HG03460 (cell line): ENCODE measurements at regions not wholly inside any gene's neighbourhood (a gene's known extent, or its start where the extent isn't known, plus 50 kb on each side); places are given as distances from the start of the nearest gene placed in this dataset.
"Not testable (repeated sequence)": the region's sequence is repeated elsewhere in the genome, so short reads cannot be mapped to it uniquely, and the experiment has no call there.

Experiments used
- ATAC-seq: cut with Tn5 transposase; IDR thresholded peaks from one replicate; pipeline ENCODE4 v1.9.1; 2021; ENCODE audit not compliant: unreplicated experiment

DNA sequence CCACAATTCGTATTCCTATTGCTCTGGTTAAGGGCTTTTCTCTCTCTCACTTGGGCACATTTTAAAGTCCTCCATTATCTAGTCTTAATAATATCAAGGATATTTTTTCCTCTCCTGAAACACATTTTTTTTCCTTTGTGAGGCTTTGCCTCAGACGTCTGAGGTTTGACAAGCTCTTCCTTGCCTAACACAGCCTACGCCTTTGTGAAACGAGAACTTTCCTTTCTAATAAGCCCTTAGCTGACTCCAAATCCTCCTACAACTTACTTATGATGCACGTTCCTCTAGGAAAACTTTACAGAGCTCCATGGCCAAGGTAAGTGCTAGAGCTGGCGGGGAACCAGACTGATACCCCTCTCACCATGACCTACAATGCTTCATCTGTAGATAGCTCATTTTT lies 841.5 kb downstream of the SOCS6 start:
- ATAC-seq: no peak

DNA sequence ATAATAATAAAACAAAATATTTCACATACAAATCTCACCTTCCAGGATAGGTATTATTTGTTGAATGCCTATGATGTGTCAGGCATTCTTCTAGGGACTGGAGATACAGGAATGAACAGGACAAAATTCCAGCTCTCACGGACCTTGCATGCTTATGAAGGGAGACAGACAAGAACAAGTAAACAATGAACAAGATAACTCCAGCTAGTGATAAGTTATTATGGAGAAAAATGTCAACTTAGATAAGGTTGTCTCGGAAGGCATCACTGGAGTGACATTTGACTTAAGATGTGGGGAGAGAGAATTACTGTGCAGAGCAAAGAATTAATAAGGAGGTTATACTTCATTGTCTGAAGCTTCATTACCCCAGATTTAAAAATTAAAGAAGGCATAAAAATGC lies 836.7 kb downstream of the SOCS6 start:
- ATAC-seq: no peak

DNA sequence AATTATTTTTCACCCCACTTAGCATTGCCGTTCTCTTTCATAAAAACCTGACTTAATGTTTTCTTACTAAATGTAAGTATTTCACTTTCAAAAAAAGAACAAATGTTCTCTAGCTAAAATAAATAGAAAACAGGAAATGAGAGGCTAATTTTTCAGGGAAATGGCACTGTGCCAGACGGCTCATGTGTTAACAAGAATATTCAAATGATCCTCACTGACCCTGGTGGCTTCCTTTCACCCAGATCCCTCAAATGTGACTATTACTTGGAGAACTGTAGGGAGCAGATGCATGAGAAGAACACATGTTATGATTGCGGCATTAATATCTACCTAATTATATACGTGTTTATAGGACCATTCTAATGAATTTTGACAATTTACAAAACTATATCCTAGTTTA lies 827.7 kb downstream of the SOCS6 start:
- ATAC-seq: no peak

DNA sequence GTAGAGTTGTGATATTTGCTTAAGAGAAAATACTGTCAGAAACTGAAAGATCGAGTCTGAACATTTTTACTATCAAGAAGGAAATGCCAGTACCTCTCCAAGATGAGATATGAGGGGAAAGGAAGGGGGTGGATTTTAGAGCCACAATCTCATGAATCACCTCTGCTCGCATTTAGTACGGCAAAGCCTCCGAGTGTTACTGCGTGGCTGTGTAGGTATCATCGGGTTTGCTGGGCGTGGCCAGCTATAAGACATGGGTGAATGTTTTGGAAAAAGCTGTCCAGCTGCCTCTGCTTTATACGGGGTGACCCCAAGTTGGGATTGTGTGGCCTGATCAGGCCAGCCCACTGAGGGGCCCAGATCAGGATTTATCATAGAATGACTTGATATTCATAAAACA lies 826.4 kb downstream of the SOCS6 start:
- ATAC-seq: no peak

DNA sequence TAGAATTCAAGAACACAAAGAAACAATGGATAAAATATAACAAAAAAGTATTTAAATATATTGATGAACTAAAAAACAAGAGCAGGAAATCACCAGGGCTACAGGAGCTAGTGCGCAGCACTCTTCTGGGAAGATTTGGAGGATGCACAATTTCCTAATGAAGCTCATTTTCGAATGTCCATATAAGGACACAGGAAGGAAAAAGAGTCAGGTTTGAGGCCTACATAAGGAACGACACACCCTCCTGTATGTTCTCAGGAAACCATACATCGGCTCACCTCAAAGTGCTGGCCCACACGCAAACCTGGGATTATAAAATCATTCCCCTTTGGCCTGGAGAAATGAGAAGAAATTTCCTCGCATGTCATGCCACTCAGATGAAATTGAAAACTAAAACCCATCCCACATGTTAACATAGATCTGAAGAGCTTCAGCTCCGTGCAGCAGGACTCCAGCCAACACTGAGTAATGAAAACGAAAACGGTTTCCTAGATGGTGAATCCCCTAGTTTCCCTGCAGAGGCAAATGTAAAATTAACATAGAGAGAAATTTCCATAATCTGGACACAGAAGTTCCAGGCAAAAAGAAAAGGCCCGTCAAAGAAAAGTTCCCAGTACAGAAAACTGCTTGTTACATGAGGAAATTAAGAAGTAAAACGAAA lies 825.8 kb downstream of the SOCS6 start:
- no peak for ATAC-seq

DNA sequence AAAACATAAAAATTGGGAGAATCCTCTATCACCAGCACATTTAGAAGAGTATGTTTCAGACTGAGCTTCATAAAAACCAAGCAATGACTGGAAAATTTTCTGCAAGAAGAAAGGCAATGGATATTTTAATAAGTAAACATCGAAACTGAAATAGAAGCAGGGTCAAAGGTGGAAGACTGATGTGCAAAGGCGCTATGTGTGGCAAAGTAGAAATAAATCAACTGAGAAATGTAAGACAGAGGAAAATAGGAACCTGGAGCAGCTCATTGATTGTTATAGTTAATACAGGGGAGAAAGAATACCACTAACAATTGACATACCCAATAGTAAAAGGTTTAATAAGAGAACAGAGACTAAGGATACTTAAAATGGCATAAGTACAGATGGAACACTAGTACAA lies 818.4 kb downstream of the SOCS6 start:
- ATAC-seq: no peak

DNA sequence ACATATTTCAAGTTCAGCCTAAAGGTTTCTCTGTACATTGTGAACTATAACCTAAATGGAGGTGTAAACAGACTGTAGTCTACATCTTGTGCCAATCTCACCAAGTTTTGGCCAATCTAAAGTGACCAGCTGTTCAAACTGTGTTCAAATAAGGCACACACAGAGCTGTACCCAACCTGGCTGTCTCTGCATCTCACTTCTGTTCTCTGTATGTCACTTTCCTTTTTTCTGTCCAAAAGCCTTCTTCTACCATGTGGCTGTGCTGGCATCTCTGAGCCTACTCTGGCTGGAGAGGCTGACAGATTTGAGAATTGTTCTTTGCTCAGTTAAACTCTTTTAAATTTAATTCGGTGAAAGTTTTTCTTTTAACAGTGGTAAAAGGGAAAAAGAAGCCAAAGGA lies 817.9 kb downstream of the SOCS6 start:
- no peak for ATAC-seq

DNA sequence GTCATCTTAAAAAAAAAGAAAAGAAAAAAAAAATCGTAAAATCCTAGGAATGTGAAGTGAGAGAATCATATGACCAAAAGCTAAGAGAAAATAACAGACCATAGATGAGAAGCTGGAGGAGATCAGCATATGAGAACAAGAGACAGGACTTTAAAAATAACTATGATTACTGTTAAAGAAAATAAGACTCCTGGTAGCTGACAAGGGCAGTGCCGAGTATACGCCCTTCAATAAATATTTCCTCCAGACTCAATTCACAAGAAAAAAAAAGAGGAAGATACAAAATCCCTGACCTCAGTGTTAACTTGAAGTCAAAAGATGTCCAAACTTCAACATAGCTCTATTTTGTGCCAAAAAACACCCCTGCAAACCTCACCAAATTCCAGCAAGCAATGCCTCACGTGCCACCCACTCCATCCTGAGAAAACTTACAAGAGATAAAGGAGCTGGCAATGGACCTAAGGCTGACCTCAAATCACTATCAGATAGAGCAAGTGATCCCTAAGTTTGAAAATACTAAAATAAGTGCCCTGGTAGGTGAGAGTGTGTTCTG lies 817.2 kb downstream of the SOCS6 start:
- ATAC-seq: no peak

DNA sequence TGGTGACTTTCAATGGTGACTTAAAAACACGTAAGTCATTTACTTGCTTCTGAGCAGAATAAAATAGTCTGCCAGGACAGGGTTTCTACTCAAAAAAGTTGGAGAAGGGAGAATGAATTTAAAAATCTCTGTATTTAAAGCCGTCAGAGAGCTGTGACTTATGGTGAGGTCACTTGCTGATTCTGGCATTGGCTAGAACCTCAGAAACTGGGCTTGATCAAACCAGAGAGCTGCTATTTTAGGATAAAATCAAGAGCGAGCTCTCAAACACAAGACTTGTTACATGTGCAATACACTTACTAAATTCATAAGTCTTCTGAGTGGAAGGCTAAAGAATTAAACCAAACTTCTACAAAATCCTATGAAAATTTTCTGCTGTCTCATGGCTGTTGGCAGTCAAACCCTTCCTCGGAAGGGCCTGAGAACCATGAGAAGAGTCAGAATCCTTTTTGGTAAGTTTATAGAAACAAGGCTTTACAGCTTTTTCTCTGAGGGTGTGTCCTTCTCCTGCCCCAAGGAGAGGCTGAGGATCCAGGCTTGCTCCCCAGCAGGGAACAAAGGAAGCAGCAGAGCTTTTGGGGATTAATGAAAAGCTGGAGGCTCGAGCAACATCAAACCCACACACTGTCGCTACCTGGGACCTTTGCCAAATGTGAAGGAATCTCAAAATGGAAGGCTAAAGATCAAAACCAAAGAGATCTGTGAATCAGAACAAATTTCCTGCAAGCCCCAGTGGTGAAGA lies 816.4 kb downstream of the SOCS6 start:
- no peak for ATAC-seq

DNA sequence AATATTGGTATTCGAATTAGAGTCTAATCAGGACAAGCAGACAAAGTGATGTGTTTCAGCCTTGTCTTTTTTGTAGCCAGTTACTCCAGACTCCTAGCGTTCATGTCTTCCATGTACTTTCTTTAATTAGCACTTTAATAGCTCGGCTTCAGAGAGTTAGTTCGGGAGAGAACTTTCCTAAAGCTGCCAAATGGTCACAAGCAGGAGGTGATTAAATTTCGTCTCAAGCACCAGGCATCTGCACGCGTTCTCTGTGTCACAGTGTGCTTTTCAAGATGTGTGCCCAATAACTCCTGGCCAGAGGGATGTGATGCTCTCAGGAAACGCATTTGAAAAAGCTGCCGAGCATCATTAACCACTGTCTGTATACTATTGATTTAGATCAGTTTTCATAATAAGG lies 790.8 kb downstream of the SOCS6 start:
- ATAC-seq: no peak

DNA sequence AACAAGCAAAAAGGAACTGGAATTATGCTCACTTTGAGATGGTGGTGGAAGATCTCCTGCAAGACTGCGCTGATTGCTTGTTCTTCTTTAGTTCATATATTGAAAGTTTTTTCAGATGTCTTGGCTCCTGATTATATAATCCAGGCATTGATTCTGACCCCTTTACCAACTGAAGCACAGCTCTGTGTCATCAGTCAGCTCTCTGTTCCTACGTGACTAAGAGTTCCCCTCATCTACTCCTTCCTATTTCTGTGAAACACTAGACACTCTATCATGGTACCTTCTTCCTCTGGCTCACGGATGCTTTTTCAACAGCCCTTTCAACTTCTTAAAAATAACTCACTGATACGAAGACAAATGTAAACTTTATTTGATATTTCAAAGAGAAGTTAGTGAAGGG lies 788.6 kb downstream of the SOCS6 start:
- no peak for ATAC-seq

DNA sequence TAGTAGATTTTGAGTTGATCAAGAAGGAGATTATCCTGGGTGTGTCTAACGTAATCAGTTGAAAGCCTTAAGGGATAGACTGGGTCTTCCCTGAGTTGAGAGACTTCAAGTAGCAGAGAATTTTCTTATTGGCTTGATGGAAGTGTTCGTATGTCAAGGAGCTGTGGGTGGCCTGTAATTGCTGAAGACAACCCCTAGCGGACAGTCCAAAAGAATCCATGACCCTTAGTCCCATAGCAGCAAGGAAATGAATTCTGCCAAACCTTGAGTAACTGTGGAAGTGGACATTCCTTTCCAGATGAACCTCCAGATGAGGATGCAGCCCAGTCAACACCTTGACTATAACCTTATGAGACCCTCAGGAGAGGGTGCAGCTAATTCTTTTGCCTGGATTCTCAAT lies 786.3 kb downstream of the SOCS6 start:
- ATAC-seq: no peak

DNA sequence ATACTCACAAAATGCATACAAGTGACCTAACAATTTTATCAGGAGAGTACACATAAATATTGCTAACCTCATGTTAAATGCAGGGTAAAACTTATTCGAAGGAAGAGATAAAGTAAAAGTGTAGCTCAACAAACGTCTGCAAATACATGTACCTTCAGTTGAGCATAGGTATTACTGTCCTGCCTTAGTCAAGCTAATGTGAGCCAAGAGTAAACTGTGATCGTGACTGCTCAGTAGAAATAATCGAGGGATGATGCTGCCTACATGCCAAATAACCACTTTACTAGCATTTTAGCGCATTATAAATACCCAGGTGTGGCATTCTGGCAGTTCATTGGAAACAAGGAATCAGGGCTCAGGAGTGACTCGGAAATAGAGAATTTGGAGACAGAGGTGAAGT lies 779.5 kb downstream of the SOCS6 start:
- no peak for ATAC-seq

DNA sequence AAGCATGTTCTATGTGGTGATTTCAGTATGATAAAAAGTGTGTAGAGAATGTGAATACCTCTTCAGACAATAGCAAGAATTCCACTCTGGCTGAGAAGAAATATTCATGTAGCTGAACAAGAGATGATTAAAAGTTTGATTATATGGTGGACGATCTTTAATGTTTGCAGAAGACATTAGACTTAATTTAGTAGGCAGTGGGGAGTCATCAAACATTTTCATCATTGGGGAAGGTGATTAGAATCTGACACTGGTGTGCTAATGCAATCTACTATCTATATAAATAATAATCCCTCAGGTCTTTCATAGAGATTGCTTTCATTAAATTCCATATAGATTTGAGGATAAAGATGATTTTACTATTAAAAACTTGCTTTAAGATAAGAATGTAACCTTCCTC lies 761.0 kb downstream of the SOCS6 start:
- no peak for ATAC-seq

DNA sequence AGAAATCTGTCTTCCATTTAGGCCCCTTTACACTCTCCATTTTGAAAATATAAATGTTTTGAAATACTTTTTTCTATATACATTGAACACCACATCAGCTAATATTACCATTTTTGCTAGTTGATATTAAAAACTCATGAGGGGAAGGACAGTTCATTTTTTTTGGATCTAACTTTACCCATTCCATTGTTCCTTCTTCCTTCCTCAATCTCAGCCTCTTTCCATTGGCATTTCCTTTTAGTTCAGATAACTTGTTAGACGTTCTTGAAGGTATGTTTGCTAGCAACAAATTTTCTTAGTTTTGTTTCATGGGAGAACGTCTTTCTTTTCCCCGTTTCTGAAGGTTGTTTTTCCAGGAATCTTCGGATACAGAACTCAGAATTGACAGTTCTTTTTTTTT lies 759.0 kb downstream of the SOCS6 start:
- no peak for ATAC-seq

DNA sequence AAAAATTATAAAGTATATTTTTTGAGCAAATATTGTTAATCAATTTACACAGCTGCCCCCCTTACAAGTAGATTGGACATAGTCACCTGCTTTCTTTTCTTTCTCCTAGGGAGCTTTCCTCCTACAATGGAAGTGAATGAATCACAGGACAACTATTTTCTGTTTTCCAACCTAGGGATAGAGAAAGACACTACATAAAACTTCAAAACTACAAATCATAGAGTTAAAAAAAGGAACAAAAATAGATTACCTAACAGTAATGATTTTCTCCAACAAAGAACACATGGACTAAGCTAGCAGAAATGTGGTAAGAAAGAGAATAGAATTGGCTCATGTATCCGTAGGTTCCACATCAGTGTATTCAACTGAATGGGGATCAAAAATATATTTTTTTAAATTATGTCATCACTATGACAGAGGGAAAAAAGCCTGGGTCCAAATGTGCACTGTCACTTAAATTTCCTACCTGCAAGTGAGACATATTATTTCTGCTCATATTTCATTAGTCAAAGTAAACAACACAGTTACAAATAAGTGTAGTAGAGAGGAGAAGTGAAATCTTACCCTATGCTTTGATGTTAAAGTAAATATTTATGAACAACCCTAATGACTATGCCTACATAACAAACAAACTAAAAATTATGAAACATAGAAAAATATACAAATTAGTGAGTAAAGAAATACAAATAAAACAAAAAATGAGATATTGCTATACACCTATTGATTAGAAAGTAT lies 756.7 kb downstream of the SOCS6 start:
- ATAC-seq: no peak

DNA sequence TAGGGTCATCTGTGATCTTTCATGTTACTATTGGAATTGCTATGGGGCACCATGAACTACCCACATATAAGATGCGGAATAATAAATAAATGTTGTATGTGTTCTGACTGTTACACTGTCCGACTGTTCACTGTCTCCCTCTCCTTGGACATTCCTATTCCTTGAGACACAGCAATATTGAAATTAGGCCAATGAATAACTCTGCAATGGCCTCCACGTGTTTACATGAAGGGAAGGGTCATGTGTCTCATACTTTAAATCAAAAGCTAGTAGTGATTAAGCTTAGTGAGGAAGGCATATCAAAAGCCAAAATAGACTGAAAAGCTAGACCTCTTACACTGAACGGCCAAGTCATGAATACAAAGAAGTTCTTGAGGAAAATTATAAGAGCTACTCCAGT lies 751.3 kb downstream of the SOCS6 start:
- no peak for ATAC-seq

DNA sequence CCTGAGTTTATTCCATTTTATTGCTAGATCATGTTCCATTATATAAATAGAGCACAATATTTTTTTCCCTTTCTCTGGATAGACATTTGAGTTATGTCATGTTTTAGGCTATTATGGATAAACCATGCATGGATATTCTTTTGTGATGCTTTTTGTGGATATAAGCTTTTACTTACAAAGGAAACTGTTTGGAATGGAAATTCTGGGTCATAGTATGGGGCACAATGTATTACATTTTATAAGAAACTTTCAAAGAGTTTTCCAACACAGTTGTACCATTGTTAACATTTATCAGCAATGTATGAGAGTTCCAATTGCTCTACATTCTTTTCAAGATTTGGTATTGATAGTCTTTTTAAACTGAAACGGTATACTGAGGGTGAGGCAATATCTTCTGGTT lies 749.4 kb downstream of the SOCS6 start:
- no peak for ATAC-seq

DNA sequence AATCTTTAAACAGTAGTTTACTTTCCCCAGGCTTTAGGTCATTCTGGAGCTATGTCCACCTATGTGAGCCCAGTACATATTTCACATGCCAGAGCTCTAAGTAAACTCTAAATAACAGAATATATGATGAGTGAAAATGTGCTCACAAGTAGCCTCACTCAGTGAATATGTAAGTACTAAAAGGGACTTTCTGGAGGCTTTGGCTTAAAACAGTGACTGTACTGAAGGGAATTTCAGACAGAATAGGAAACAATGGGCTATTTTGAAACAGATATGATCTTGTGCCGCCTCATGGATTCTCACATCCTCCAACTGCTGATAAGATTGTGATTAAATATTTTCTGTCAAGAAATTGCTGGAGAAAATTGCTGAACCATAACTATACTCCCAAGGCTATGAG lies 747.9 kb downstream of the SOCS6 start:
- ATAC-seq: no peak

DNA sequence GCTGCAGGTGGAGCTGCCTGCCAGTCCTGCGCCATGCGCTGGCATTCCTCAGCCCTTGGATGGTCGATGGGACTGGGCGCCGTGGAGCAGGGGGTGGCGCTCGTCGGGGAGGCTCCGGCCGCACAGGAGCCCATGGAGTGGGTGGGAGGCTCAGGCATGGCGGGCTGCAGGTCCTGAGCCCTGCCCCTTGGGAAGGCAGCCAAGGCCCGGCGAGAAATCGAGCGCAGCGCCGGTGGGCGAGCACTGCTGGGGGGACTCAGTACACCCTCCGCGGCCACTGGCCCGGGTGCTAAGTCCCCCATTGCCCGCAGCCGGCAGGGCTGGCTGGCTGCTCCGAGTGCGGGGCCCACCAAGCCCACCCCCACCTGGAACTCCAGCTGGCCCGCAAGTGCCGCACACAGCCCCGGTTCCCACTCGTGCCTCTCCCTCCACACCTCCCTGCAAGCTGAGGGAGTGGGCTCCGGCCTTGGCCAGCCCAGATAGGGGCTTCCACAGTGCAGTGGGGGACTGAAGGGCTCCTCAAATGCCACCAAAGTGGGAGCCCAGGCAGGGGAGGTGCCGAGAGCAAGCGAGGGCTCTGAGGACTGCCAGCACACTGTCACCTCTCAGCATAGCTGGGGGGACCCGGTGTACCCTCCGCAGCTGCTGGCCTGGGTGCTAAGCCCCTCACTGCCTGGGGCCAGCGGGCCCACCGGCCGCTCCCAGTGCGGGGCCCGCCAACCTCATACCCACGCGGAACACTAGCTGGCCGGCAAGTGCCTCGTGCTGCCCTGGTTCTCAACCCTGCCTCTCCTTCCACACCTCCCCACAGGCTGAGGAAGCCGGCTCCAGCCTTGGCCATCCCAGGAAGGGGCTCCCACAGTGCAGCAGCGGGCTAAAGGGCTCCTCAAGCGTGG lies 742.7 kb downstream of the SOCS6 start:
- ATAC-seq: not testable (repeated sequence)

DNA sequence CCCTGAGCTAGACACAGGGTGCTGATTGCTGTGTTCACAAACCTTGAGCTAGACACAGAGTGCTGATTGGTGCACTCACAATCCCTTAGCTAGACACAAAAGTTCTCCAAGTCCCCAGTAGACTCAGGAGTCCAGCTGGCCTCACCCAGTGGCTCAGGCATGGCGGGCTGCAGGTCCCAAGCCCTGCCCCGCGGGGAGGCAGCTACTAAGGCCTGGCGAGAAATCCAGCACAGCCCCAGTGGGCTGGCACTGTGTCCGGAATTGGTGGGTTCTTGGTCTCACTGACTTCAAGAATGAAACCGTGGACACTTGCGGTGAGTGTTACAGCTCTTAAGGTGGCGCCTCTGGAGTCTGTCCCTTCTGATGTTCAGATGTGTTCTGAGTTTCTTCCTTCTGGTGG lies 741.2 kb downstream of the SOCS6 start:
- ATAC-seq: not testable (repeated sequence)
